NCI-H1436 treated with DMSO at 0.1 percent for 48 hours (cell line): ENCODE measurements at regions not wholly inside any gene's neighbourhood (a gene's known extent, or its start where the extent isn't known, plus 50 kb on each side); places are given as distances from the start of the nearest gene placed in this dataset.

Source experiments
- DNase-seq: peaks from one replicate; lab custom pipeline; 2025; lab: John Stamatoyannopoulos, UW

DNA sequence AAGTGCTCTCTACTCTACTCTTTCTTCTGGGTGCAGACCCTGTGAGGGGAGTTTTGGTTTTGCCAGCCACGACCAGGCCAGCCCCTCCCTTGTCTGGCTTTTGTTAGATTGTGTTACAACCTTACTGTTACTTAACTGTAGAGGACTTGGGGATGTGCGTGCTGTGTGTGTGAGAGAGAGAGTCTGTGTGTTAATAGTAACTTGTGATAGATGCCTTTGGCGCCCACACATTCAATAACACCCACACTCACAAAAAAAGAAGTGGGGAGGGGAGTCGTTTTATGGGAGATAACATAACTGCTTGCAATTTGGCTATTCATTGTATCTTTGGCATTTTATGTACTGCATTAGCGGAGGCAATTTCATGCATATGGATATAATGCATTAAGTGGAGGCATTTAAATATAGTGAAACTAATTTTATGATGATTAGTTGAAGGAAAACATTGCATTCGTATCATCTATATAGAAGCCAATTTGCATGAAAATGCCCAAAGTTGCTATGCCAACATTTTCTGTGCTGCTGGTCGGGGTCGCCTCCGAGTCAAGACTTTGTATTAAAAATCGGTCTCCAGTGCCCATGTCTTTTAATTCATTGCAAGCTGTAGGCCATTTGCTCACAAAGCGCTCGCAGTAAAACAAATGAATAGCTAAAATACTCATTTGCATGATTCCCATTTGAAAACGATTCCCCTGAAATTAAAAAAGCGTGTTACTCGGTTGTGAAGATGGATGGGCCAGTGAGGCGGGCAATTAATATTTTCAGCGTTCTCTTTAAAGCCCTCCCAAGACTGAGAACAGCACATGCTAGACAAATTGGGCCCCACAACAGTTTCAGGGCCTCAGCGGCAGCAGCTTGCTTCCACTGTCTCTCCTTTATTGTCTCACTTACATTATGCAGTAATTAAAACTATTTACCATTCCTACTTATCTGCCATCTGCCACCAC, 158.5 kb upstream of the SMAD3 start:
- DNase-seq: no peak

DNA sequence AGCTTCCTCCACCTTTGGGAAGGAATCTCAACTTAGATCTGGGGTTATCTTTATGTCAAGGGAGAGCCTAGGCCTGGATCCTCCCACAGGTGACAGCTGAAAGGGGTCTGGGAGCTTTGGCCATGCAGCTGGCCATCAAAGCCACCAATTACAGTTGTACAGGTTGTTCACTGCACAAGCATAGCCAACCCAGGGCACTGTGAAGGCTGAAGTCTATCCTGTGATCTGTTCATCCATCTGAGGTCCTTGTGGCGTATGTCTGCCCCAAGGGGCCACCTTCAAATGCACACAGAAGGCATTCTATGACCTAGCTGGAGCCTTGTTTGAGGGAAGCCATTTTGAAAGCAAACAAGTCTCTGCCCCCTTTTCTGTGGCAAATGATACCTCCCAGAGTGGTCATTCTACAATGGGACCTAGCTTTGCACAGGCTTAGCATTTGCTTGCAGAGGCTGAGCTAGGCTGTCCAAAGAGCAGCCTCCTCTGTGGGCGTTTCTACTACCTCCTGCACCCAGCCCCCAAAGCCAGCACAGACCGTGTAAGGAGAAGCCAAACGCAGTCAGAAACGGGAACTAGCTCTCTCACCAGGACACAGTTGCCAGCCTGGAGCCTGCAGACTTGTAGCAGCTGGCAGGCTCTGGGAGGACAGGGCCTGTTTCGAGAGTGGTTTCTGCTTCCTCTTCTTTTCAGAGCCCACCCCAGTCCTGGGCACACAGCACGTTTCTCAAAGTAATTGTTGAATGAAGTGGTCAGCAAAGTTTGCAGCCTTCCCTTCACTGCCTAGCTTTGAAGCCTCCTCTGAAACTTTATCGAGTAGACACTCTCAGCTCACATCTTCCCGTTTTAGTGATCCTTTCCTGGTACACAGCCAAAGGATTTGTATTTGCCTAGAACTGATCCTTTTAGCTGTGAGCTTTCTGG, 157.3 kb upstream of the SMAD3 start:
- no peak for DNase-seq

DNA sequence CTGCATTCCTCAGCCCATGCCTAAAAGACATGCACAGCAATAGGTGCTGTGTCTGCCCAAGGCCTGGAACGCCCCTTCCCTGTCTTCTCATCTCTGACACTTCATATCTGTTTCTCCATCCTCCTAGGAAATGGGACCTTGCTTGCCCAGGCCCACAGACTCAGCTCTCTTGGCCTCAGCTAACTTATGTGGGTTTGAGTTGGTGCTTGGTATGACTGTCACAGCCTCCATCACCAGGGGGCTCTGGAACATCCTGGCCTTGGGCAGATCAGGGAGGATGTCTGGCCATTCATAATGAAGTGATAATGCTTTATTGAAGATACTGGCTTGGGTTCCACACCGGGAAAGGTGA, 156.7 kb upstream of the SMAD3 start:
- no peak for DNase-seq

DNA sequence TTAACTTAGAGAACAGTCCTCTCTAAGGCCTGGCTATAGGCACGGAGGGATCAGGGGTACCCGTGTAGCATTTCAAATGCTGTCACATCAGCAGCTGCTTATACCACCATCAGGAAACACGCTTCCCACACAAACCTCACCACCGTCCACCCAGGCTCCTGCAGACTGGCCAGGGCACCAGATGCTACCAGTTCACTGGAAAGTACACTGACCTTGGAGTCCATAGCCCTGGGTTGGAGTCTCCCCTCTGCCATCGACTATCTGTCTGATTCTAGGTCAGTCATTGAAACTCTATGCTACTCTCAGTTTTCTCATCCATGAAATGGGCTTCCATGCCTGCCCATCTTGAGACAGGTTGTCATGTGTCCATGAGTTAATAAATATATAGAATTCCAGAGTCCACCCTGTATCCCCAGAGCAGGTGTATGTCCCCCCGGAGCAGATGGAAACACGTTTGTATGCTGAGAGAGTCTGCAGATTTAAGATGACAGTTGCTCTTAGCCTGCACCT, 156.0 kb upstream of the SMAD3 start:
- no peak for DNase-seq

DNA sequence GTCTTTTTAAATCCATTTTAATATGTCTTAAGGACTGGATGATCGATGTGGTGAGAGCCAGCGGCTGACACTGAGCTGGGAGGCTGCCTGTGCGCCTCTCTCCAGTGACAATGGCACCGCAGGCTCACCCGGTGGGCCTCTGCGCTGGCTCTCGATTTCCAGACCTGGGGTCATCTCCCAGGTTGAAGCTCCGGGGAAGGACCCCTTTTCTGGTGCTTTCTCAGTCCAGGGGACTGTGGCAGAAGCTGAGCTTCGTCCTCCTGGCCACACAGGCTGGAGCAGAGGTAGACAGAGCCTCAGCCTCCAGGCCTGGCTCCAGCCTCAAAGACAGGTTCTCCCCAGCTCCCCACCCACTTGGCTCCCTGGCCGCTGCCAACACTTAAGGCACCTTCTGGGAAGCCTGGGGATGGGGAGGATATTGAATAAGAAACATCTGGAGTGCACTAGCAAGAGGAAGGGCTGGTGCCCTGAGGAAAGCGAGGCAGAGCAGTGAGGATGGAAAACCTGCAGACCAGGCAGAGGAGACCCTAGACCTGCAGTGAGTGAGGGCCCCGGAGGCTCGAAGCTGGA, 154.2 kb upstream of the SMAD3 start:
- no peak for DNase-seq

DNA sequence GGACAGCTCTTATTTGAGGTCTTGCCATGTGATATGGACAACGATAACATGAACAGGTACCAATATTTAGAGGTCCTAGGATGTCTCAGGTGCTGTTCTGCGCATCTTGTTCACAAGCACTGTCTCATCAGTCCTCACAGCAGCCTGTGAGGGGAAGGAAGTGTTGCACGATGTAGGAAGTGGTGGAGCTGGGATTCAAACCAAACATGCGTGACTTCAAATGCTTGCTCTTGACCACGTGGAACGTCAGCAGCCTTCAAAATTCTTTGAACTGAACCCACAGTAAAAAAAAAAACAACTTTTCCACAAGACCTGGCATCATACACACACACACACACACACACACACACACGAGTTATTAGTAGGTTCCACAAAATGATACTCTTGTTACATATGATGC, 153.4 kb upstream of the SMAD3 start:
- no peak for DNase-seq

DNA sequence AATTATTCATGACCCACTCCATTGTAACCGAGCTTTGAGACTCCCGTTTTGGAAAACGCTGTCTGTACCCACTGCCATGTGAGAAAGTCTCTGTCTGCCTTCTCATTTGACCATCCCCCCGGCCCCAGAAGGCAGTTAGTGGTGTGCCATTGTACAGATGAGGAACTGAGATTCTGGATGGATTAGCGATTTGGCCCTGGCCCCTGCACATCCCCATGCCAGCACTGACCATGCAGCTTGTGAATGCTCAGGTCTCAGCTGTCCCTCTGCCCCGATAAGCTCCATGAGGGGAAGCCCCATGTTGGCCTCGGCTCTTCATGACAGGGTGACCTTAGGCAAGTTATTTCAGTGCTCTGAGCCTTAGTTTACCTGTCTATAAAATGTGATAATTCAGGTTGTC, 153.0 kb upstream of the SMAD3 start:
- no peak for DNase-seq

DNA sequence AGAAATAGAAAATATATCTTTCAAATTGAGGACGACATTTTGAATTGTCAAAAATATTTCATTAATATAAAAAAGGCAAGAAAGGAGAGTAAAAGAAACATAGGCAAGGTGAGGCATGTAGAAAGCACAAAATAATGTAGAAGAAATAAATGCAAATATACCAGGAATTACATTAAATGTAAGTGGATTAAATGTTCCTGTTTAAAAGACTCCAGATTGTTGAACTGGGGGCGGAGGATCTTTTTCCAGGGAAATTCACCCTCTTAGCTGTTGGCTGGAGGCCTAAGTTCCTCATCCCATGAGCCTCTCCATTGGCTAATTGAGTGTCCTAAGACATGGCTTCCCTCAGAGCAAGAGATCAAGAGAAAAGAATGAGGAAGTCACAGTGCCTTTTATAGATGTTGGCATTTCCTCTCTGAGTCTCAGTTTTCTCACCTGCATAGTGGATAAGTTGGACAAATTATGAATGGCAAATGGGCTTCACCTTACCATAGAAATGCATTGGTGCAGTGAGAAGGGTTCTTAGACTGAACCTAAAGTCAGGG, 147.4 kb upstream of the SMAD3 start:
- DNase-seq: no peak

DNA sequence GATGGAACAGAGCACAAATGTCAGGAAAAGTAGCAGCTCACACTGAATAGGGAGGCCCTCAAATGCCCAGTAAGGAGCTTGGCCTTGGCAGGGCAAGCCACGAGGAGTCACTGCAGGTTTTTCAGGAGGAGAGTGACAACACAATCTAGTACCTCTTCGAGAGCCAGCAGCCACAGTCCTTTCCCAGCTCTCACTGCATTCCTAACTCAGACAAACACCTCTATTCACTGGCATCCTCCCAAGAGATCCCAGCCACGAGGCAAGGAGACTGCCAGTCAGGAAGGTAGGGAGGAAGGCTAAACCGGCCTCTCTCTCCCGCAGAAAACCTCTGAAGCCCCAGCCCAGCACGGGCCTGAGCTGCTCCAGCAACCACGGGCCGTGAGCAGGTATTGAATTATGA, 146.0 kb upstream of the SMAD3 start:
- DNase-seq: no peak

DNA sequence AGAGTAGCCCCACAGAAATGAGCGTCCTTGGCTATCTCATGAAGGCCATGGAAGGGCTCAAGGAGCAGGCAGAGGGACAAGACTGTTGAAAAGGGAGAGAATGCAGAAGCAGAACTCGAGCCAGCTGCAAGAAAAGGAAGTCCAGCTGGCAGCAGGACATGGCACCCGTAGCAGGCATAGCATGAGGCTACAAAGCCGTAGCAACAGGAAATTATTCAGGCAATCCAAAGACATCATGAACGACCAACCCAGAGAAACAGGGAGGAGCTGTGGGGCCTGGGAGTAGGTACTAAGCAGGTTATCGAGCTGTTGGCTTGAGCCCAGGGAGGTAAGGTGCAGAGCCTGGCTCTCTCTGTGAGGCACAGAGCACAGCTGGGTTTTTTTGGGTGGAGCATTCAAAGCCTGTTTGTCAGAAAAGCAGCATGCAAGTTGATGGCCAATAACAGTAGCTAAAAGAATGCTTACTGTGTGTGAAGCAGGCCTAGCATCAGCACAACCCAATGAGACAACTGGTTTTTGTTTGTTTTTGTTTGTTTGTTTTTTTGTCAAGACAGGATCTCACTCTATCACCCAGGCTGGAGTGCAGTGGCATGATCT, 144.0 kb upstream of the SMAD3 start:
- no peak for DNase-seq

DNA sequence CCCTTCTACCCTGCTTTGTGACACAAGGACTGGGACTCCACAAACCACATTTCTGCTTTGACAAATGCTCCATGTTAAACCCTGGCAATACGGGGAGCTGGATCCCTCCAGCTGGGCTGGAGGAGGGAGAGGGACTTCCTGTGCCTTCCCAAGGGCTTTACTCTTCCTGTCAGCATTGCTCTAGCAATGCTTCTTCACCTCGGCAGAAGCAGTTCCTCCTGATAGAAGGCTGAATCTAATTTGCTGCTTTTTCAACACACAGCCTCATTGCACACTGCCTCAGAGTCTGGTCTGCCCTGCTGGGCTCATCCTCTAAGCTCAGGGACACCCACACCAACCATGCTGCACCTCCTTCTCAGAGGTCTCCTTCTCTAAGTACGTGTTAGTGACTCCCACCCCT, 142.8 kb upstream of the SMAD3 start:
- no peak for DNase-seq

DNA sequence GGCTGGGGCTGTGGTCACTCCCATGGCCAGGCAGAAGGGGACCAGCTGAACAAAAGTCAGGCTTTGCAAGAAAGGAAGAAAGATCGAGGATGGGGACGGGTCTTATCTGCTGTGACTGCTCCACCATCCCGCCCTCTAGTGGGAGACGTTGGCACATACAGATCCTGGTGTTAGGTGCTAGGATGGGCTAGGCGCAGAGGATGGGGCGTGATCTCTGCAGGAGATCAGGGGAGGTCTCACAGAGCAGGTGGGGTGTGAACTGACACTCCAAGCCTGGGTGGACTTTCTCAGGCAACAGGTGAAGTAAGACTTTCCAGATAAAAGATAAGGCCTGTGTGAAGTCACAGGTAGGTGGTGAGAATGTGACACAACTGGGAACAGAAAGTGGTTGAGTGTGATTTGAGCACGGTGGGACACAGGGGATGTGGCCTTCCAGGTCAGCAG, 141.9 kb upstream of the SMAD3 start:
- DNase-seq: no peak

DNA sequence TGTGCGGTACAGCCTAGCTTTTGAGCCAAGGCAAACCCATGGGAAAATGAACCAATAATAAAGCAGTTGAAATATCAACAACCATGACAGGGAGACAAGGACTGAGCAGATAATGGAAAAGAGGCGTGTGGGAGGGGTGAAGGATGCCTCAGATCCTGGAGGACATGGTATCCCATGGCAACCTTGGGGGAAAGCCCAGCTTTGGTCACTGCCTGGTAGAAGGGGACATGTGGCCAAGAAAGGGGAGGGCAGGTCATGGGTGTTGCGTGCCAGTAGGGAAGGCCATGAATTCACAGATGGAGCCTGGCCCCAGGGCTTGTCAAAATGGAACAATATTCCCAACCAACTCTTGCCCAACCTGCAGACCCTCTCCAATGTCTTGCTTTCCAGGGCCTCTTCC, 140.5 kb upstream of the SMAD3 start:
- DNase-seq: no peak

DNA sequence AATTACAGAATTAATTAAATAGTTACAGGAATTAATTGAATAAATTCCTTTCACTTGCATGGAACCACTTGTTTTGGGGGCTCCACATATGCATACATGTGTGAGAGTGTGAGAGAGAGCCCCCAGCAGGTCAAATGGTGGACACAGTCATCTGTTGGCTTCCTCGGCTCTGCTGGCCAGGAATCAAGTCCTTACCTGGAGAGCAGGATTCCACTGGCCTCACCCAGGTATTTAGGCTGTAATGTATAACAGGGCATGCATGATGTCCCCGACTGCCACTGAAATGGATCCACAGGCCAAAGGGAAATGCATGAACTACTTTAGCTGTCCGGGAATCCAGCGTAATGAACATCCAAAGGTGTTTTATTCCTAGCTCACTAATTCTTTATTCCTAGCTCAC, 139.7 kb upstream of the SMAD3 start:
- no peak for DNase-seq

DNA sequence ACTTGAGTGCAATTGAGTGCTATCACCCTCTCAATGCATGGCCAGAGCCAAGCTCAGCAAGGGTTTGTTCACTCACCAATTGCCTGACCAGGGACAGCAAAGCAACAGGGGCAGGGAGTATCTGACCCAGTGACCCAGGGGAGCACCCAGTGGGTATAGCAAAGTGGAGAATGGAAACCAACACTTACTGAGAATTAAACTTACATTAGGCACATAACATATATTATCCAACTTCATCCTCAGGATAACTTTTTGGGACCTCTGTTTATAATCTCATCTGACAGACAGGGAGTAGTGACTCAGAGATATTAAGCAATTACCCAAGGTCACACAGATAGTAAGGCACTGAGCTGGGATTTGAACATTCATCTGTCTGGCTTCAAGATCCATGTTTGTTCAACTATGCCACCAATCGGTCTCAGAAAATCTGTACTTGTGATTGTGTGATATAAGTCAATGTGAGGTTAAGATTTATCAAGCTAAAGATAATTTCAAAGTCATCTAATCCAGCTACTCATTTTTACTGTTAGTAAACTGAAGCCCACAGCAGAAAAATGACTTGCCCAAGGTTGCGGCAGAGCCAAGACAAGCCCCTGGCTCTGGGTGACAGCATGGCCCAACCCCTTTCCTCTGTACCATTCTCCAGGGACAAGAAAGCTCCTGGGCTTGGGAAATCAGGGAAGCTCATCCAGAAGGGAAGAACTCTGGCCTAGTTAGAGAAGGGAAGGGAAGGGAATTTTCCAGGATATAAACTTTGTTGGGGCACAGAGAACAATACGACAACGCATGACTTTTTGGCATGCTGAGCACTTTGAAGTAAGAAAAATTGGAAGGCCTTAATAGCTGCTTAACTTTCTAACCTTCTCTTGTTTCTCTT, 138.0 kb upstream of the SMAD3 start:
- DNase-seq: no peak

DNA sequence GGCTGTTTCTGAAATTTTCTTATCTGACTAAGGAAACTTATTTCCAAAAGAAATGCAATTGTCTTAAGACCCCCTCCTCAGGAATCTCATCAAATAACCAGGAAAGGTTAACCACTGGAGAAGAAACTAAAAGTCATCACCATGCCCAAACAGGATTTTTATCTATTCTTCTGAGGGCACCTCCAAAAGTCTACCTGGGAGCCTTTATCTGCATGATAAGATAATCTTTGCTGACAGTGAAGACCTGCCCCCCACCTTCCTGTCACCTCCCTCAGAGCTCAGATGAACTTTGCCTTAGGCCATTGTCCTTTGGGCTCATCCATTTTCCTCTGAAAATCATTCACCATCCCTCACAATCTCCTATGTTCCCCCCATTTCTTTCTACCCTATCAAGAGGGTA, 137.3 kb upstream of the SMAD3 start:
- DNase-seq: no peak

DNA sequence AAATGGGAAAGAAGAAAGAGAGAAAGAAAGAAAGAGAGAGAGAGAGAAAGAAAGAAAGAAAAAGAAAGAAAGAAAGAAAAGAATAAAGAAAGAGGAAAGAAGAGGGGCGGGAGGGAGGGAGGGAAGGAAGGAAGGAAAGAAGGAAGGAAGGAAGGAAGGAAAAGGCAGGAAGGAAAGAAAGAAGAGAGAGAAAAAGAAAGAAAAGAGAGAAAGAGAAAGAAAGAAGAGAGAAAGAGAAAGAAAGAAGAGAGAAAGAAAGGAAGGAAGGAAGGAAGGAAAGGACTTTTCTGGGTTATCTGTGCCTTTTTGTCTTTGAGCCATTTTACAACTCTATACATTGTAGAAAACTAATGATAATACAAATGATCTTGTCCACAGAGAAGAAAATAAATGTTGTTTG, 136.6 kb upstream of the SMAD3 start:
- DNase-seq: no peak

DNA sequence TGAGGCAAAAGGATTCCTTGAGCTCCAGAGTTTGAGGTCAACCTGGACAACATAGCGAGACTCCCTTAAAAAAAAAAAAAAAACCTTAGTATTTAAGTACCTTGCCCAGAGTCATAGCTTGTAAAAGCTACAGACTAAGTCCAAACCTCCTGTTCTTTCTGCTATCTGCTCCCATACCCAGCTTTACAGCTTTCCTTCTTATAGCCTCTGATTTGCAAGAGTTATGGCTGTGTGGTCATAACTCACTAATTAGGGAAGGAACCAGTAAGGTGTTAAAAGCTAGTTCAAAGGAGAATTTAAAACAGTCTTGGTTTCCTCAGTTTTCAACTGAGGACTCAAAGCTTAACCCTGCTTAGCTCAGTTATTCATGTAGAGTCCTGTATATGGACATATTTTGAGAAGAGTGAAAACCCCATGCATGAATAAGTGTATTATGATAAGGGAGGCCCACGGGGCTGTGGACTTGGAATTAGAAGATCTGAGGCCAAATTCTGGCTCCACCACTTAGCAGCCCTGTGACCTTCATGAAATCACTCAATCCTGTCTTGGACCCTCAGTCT, 135.5 kb upstream of the SMAD3 start:
- no peak for DNase-seq

DNA sequence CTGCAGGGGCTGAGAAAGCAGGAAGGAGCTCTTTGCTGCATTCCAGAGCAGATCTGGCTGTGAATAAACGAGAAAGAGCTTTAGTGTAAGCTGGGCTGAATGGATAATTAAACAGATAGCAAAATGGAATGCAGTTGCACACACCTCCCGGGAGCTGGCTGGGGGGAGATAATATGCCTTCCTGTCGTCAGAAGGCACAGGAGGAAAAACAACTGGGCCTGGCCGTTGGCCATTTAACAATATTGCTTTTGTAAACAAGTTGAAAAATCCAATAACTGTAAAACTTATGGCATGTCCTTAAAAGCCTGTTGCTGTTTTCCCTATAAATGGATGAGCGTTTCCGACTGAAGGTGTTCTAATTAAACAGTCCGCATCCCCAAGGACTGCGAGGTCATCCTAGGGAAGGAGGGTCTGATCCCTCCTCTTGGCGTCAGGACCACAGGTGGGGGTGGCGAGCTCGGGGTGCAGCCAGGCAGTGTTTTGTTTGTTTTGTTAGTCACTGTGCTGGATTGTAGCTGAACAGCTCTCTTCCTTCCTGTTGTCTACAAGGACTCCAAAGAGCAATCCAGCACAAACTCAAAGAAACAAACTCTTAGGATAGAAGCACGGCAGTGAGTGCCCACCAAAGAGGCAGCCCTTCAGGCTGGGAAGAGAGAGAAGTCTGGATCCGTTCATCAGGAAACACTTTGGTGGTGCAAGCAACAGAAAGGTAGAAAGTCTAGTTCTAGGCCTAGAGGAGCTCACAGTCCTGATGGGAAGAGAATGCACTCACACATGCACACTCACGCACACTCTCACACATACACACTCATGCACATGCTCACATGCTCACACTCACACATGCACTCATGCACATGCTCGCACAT, 133.4 kb upstream of the SMAD3 start:
- no peak for DNase-seq

DNA sequence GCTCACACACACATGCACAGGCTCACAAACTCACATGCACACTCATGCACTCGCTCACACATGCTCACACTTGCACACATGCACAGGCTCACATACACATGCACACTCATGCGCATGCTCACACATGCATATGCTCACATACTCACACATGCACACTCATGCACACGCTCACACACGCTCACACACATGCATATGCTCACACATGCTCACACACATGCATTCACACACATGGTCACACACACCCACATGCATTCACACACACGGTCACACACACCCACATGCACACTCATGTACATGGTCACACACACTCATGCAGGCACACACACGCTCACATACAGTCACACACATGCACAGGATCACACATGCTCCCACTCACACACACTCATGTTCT, 132.8 kb upstream of the SMAD3 start:
- no peak for DNase-seq
